Neural cell (in vitro differentiated cells): ENCODE measurements at regions not wholly inside any gene's neighbourhood (a gene's known extent, or its start where the extent isn't known, plus 50 kb on each side); places are given as distances from the start of the nearest gene placed in this dataset.

ENCODE experiments used
- H2AFZ ChIP-seq: fragments of 200-600, 300-800 bp; sonication (generic), shearing (Covaris generic); 2 replicates; pipeline ENCODE4 v1.6.0; 2014; ENCODE audit warnings: low read depth, mild to moderate bottlenecking, antibody characterized with exemption, low read length, moderate library complexity
- H3F3A ChIP-seq: fragments of 200-600 bp; shearing (Covaris generic); 2 replicates; pipeline ENCODE4 v1.6.1; 2016; ENCODE audit warnings: mild to moderate bottlenecking, moderate library complexity, mixed read lengths, antibody characterized with exemption, low read length; ENCODE audit not compliant: insufficient read depth, poor library complexity, severe bottlenecking
- H3K27ac ChIP-seq: fragments of 200-600, 300-800 bp; sonication (generic), shearing (Covaris generic); 2 replicates; pipeline ENCODE4 v1.5.1; 2014; ENCODE audit warnings: mild to moderate bottlenecking, low read length, moderate library complexity
- H3K27me3 ChIP-seq: fragments of 300-800, 200-600 bp; sonication (generic), shearing (Covaris generic); 2 replicates; pipeline ENCODE4 v1.6.0; 2014; ENCODE audit warnings: mild to moderate bottlenecking, low read depth, low read length, moderate library complexity; ENCODE audit not compliant: insufficient read depth
- H3K36me3 ChIP-seq: fragments of 300-800, 200-600 bp; sonication (generic), shearing (Covaris generic); 2 replicates; pipeline ENCODE4 v1.5.1; 2014; ENCODE audit warnings: mild to moderate bottlenecking, antibody characterized with exemption, low read length, moderate library complexity; ENCODE audit not compliant: insufficient read depth
- H3K4me2 ChIP-seq: fragments of 300-800, 200-600 bp; sonication (generic), shearing (Covaris generic); 2 replicates; pipeline ENCODE4 v1.6.0; 2014; ENCODE audit warnings: mild to moderate bottlenecking, low read length
- H3K4me3 ChIP-seq: fragments of 300-800, 200-600 bp; sonication (generic), shearing (Covaris generic); 2 replicates; pipeline ENCODE4 v1.5.1; 2014; ENCODE audit warnings: mild to moderate bottlenecking, low read length, moderate library complexity
- H3K79me2 ChIP-seq: fragments of 200-600 bp; shearing (Covaris generic); replicated peaks from 2 replicates; pipeline ENCODE4 v1.6.0; 2014; ENCODE audit warnings: mild to moderate bottlenecking, low read length, moderate library complexity; ENCODE audit not compliant: insufficient read depth
- H3K9ac ChIP-seq: fragments of 300-800, 200-600 bp; sonication (generic), shearing (Covaris generic); 2 replicates; pipeline ENCODE4 v1.6.1; 2016; ENCODE audit warnings: mild to moderate bottlenecking, low read length, mixed read lengths
- H3K9me2 ChIP-seq: fragments of 200-600 bp; shearing (Covaris generic); 2 replicates; pipeline ENCODE4 v1.6.1; 2016; ENCODE audit warnings: mild to moderate bottlenecking, low read length, mixed read lengths; ENCODE audit not compliant: insufficient read depth
- H3K9me3 ChIP-seq: fragments of 200-600, 300-800 bp; sonication (generic), shearing (Covaris generic); 2 replicates; pipeline ENCODE4 v1.6.1; 2016; ENCODE audit warnings: mild to moderate bottlenecking, mixed run types, low read length, moderate library complexity, mixed read lengths
- H4K20me1 ChIP-seq: fragments of 200-600 bp; shearing (Covaris generic); 2 replicates; pipeline ENCODE4 v1.6.1; 2016; ENCODE audit warnings: mild to moderate bottlenecking, mixed run types; ENCODE audit not compliant: insufficient read depth
- EP300 ChIP-seq: fragments of 450-650 bp; conservative IDR thresholded peaks from 2 replicates; pipeline ENCODE4 v1.6.1; 2014; ENCODE audit warnings: antibody characterized with exemption, mild to moderate bottlenecking, moderate library complexity; ENCODE audit not compliant: poor library complexity, severe bottlenecking
- EZH2 ChIP-seq: fragments of 200-600, 300-800 bp; shearing (Covaris generic), sonication (generic); IDR thresholded peaks from 2 replicates; pipeline ENCODE4 v1.6.1; 2014; ENCODE audit warnings: antibody characterized with exemption, low read length, borderline replicate concordance, mild to moderate bottlenecking; ENCODE audit not compliant: insufficient read depth, poor library complexity, severe bottlenecking
- MXI1 ChIP-seq: fragments of 450-650 bp; conservative IDR thresholded peaks from 2 replicates; pipeline ENCODE4 v1.6.1; 2014; ENCODE audit warnings: antibody characterized with exemption, mild to moderate bottlenecking; ENCODE audit not compliant: poor library complexity, severe bottlenecking
- POLR2AphosphoS5 ChIP-seq: IDR thresholded peaks from 2 replicates; pipeline ENCODE4 v1.6.1; 2012
- RAD21 ChIP-seq: fragments of 450-650 bp; conservative IDR thresholded peaks from 2 replicates; pipeline ENCODE4 v1.6.1; 2014; ENCODE audit warnings: antibody characterized with exemption, mild to moderate bottlenecking, moderate library complexity
- SMC3 ChIP-seq: fragments of 450-650 bp; conservative IDR thresholded peaks from 2 replicates; pipeline ENCODE4 v1.6.1; 2014; ENCODE audit warnings: antibody characterized with exemption, mild to moderate bottlenecking, moderate library complexity; ENCODE audit not compliant: poor library complexity
- TAF1 ChIP-seq: IDR thresholded peaks from 2 replicates; pipeline ENCODE4 v1.6.1; 2012; ENCODE audit warnings: low read depth
- TF ChIP-seq, protein P1 (sequence below): fragments of 450-650 bp; IDR thresholded peaks from 2 replicates; pipeline ENCODE4 v1.5.1; 2014; ENCODE audit warnings: antibody characterized with exemption, mild to moderate bottlenecking, moderate library complexity; ENCODE audit not compliant: poor library complexity, severe bottlenecking
- TF ChIP-seq, protein P2 (sequence below): IDR thresholded peaks from 2 replicates; pipeline ENCODE4 v1.6.1; 2012; ENCODE audit warnings: borderline replicate concordance

DNA sequence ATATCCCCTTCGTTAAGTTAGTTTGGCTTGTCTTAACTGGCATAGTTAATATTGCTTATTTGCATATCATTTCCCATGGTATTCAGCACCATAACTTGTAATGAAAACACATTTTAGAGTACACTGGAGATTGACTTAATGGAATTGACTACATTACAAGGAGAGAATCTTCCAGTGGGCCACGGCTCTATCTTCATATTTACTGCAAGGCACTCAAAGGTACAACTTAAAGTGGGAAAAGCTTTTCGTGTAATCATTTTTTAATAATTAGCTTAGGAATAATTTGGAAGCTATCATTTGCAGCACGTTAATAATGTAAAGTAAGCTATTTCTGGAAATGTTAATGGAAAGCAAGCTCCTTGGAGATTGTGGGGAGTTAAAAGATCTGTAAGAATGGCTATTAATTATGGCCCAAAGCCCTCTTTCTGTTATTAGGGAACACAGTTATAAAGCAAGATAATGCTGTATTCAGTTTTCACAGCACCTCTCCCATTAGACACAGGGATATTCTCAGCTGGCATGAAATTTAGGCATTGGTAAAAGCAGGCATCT is 551.5 kb upstream of the RGMA start:
- H4K20me1 ChIP-seq: no peaks in the 10 kb centered on the region
- no peak overlapping the region for H3K4me3 ChIP-seq
- no peak overlapping the region for H3K9ac ChIP-seq
- no peaks in the 10 kb centered on the region for H3K9me2 ChIP-seq
- H3K9me3 ChIP-seq: no peaks in the 10 kb centered on the region
- no peaks in the 10 kb centered on the region for H3F3A ChIP-seq
- no peaks in the 10 kb centered on the region for H3K79me2 ChIP-seq
- H3K36me3 ChIP-seq: no peaks in the 10 kb centered on the region
- no peak overlapping the region for H3K4me2 ChIP-seq
- no peaks in the 10 kb centered on the region for H3K27me3 ChIP-seq
- H3K27ac ChIP-seq: no peak overlapping the region
- no peak for TF ChIP-seq MXI1
- TF ChIP-seq, protein P1, sequence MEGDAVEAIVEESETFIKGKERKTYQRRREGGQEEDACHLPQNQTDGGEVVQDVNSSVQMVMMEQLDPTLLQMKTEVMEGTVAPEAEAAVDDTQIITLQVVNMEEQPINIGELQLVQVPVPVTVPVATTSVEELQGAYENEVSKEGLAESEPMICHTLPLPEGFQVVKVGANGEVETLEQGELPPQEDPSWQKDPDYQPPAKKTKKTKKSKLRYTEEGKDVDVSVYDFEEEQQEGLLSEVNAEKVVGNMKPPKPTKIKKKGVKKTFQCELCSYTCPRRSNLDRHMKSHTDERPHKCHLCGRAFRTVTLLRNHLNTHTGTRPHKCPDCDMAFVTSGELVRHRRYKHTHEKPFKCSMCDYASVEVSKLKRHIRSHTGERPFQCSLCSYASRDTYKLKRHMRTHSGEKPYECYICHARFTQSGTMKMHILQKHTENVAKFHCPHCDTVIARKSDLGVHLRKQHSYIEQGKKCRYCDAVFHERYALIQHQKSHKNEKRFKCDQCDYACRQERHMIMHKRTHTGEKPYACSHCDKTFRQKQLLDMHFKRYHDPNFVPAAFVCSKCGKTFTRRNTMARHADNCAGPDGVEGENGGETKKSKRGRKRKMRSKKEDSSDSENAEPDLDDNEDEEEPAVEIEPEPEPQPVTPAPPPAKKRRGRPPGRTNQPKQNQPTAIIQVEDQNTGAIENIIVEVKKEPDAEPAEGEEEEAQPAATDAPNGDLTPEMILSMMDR: no peak
- TF ChIP-seq POLR2AphosphoS5: no peak
- no peak for TF ChIP-seq EP300
- TF ChIP-seq, protein P2, sequence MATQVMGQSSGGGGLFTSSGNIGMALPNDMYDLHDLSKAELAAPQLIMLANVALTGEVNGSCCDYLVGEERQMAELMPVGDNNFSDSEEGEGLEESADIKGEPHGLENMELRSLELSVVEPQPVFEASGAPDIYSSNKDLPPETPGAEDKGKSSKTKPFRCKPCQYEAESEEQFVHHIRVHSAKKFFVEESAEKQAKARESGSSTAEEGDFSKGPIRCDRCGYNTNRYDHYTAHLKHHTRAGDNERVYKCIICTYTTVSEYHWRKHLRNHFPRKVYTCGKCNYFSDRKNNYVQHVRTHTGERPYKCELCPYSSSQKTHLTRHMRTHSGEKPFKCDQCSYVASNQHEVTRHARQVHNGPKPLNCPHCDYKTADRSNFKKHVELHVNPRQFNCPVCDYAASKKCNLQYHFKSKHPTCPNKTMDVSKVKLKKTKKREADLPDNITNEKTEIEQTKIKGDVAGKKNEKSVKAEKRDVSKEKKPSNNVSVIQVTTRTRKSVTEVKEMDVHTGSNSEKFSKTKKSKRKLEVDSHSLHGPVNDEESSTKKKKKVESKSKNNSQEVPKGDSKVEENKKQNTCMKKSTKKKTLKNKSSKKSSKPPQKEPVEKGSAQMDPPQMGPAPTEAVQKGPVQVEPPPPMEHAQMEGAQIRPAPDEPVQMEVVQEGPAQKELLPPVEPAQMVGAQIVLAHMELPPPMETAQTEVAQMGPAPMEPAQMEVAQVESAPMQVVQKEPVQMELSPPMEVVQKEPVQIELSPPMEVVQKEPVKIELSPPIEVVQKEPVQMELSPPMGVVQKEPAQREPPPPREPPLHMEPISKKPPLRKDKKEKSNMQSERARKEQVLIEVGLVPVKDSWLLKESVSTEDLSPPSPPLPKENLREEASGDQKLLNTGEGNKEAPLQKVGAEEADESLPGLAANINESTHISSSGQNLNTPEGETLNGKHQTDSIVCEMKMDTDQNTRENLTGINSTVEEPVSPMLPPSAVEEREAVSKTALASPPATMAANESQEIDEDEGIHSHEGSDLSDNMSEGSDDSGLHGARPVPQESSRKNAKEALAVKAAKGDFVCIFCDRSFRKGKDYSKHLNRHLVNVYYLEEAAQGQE: no peak
- no peak for TF ChIP-seq SMC3
- TF ChIP-seq RAD21: no peak
- TF ChIP-seq EZH2: no peak
- TF ChIP-seq TAF1: no peak
- no peak overlapping the region for H2AFZ ChIP-seq

DNA sequence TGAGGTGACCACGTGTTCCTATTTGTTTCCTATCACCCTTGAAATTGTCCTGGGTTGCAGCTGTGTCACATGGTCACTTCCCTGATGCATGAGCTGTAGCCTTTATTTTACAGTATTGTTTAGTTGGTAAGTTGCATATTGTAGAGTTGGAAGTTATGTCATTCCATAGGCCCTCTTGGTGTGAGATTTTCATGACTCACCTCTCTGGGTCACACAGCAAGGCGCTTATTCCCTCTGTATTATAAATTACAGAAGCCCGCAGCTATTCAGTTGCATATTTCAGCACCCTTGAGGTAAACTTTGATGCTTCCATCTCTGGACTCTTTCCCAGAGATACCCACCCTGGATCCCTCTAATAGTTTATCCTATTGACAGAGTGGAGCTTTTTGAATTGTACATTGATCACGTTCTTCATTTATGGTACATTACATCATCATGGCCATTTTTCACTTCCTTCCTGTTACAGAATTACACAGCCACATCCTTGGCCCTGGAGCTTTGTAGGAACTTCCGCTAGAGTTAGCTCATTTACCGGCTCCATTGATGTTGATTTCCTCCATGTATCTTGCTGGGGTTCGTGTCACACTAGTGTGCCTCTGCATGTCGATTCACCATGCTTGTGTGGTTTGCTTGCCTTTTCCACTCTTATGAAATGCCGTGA is 543.1 kb upstream of the RGMA start:
- Histone ChIP-seq H3K79me2 (no peaks in the 10 kb centered on the region), H3K9me2 (no peaks in the 10 kb centered on the region)
- TF ChIP-seq RAD21 (no peak), POLR2AphosphoS5 (no peak), TAF1 (no peak), EZH2 (no peak), MXI1 (no peak), SMC3 (no peak), EP300 (no peak)
- TF ChIP-seq, protein P2: no peak
- TF ChIP-seq, protein P1: no peak

More for the DNA sequence above, 543.1 kb upstream of the RGMA start:
- Histone ChIP-seq H3K9me3 (no peaks in the 10 kb centered on the region), H3K4me3 (no peak overlapping the region), H3K4me2 (no peak overlapping the region), H3K27ac (no peak overlapping the region), H3K9ac (no peak overlapping the region), H3F3A (no peaks in the 10 kb centered on the region), H3K36me3 (no peaks in the 10 kb centered on the region), H3K27me3 (no peaks in the 10 kb centered on the region), H4K20me1 (no peaks in the 10 kb centered on the region), H2AFZ (no peak overlapping the region)
